ENCODE measurements at regions not wholly inside any gene's neighbourhood (a gene's known extent, or its start where the extent isn't known, plus 50 kb on each side); places are given as distances from the start of the nearest gene placed in this dataset.

GRCh38 chr5:125720721-125721120 is 702.5 kb upstream of the GRAMD2B start:
- no peak for TF ChIP-seq CTCF (IDR thresholded peaks at IDR 0.05)
- no peak for TF ChIP-seq POLR2A (IDR thresholded peaks at IDR 0.05; ENCODE audit: low read depth)
- TF ChIP-seq EP300 (IDR thresholded peaks at IDR 0.05): no peak
- no peak for TF ChIP-seq POLR2AphosphoS5 (IDR thresholded peaks at IDR 0.05)

All from esophagus muscularis mucosa (tissue), 4 donors.